ENCODE measurements at regions not wholly inside any gene's neighbourhood (a gene's known extent, or its start where the extent isn't known, plus 50 kb on each side); places are given as distances from the start of the nearest gene placed in this dataset.

- no peak overlapping the region for H3K4me3 Mint-ChIP-seq
- H2BK120ac ChIP-seq (ENCODE audit: low read depth, low read length, poor library complexity, severe bottlenecking) = no peak overlapping the region
- no peaks in the 10 kb centered on the region for H3K23me2 ChIP-seq (ENCODE audit: insufficient read length, low read depth, low read length, poor library complexity, severe bottlenecking)
- no peak overlapping the region for H4K5ac ChIP-seq (ENCODE audit: insufficient read length, low read depth, low read length)
- H3K4me1 ChIP-seq (ENCODE audit: insufficient read depth, low read length) = no peaks in the 10 kb centered on the region
- no peak overlapping the region for H2BK5ac ChIP-seq (ENCODE audit: insufficient read length, low read length)
- no peak overlapping the region for H2BK12ac ChIP-seq (ENCODE audit: insufficient read length, low read depth, low read length)
- no peak overlapping the region for H2BK20ac ChIP-seq (ENCODE audit: low read depth, low read length, poor library complexity, severe bottlenecking)
- H3K23ac ChIP-seq (ENCODE audit: insufficient read length, low read depth, low read length) = no peak overlapping the region
- no peaks in the 10 kb centered on the region for H3K9me3 ChIP-seq (ENCODE audit: control insufficient read depth, low read depth, low read length)
- no peak overlapping the region for H3K14ac ChIP-seq (ENCODE audit: insufficient read depth, low read length)
- no peak overlapping the region for H3K27ac ChIP-seq (ENCODE audit: insufficient read length, low read depth, low read length)
- H3K79me2 ChIP-seq (ENCODE audit: insufficient read depth, low read length) = no peaks in the 10 kb centered on the region
- no peak overlapping the region for H2AK5ac ChIP-seq (ENCODE audit: insufficient read length, low read length)
- H3K36me3 Mint-ChIP-seq (ENCODE audit: insufficient read depth in 1 of 3, low read depth in 3 of 3) = peaks cover 3 to 18% (median 6%) of the 10 kb centered on the region in 3 experiments; a peak in 3 of 7 replicates
- no peaks in the 10 kb centered on the region for H3K27me3 ChIP-seq (ENCODE audit: insufficient read depth, low read length)
- DNase-seq = no peak
- H2AFZ ChIP-seq (ENCODE audit: low read length) = no peak overlapping the region
- no peak for TF ChIP-seq CTCF (conservative IDR thresholded peaks at IDR 0.05)
- no peak overlapping the region for H3K4me2 ChIP-seq (ENCODE audit: insufficient read depth, insufficient read length, low read length)
- H3T11ph ChIP-seq (ENCODE audit: low read length) = no peak overlapping the region
- no peak overlapping the region for H3K56ac ChIP-seq (ENCODE audit: insufficient read length, low read depth, low read length)
- H3K18ac ChIP-seq (ENCODE audit: insufficient read length, low read depth, low read length) = no peak overlapping the region
- H2BK15ac ChIP-seq (ENCODE audit: low read depth, low read length) = no peak overlapping the region
- no peak overlapping the region for H3K9ac ChIP-seq (ENCODE audit: extremely low read depth, insufficient read length, low read length)
- H3K79me1 ChIP-seq (ENCODE audit: insufficient read depth, low read depth, low read length, poor library complexity, severe bottlenecking) = no peaks in the 10 kb centered on the region
- peaks cover 20 to 31% of the 10 kb centered on the region in 2 experiments for H3K9me3 Mint-ChIP-seq
- no peak overlapping the region for H4K8ac ChIP-seq (replicated peaks; ENCODE audit: insufficient read length, low read depth, low read length)
- no peak overlapping the region; a peak in 1 of 7 replicates for H3K27ac Mint-ChIP-seq
- H4K20me1 ChIP-seq (ENCODE audit: control insufficient read depth, insufficient read depth, insufficient read length) = no peaks in the 10 kb centered on the region
- H3K27me3 Mint-ChIP-seq (ENCODE audit: low read depth) = peaks cover 6% of the 10 kb centered on the region
- whole genome bisulfite sequencing (ENCODE audit: extremely low coverage, insufficient read length, low lambda C conversion rate) = no CpG with 5 or more reads among the region's 4 CpGs
- H4K91ac ChIP-seq (ENCODE audit: insufficient read length, low read depth, low read length) = no peak overlapping the region
- H3K4me1 Mint-ChIP-seq = peaks cover 9 to 15% of the 10 kb centered on the region in 2 experiments
- no peak overlapping the region for H3K4ac ChIP-seq (ENCODE audit: low read depth, low read length)
Measured at GRCh38 chr15:25582886-25583285, 144.1 kb upstream of the UBE3A start.
